ENCODE measurements at regions not wholly inside any gene's neighbourhood (a gene's known extent, or its start where the extent isn't known, plus 50 kb on each side); places are given as distances from the start of the nearest gene placed in this dataset.

GRCh38 chr13:109699628-109700071, 86.7 kb downstream of the IRS2 start:
- WGBS (ENCODE audit: extremely low coverage, insufficient read length, low lambda C conversion rate) = no CpG with 5 or more reads among the region's 13 CpGs
- H4K8ac ChIP-seq (replicated peaks; ENCODE audit: insufficient read length, low read depth, low read length) = no peak overlapping the region

More at GRCh38 chr13:109699628-109700071, 86.7 kb downstream of the IRS2 start:
- Histone ChIP-seq H3K79me2 (ENCODE audit: insufficient read depth, low read length) (no peaks in the 10 kb centered on the region), H2BK120ac (ENCODE audit: low read depth, low read length, poor library complexity, severe bottlenecking) (no peak overlapping the region), H4K91ac (ENCODE audit: insufficient read length, low read depth, low read length) (no peak overlapping the region), H2BK15ac (ENCODE audit: low read depth, low read length) (no peak overlapping the region), H3K18ac (ENCODE audit: insufficient read length, low read depth, low read length) (no peak overlapping the region), H3K4ac (ENCODE audit: low read depth, low read length) (no peak overlapping the region), H4K20me1 (ENCODE audit: control insufficient read depth, insufficient read depth, insufficient read length) (no peaks in the 10 kb centered on the region), H3K27ac (ENCODE audit: insufficient read length, low read depth, low read length) (no peak overlapping the region), H4K5ac (ENCODE audit: insufficient read length, low read depth, low read length) (no peak overlapping the region), H3K4me1 (ENCODE audit: insufficient read depth, low read length) (no peaks in the 10 kb centered on the region; the same call in 1 of the 2 replicates), H3K23me2 (ENCODE audit: insufficient read length, low read depth, low read length, poor library complexity, severe bottlenecking) (no peaks in the 10 kb centered on the region), H3K27me3 (ENCODE audit: insufficient read depth, low read length) (no peaks in the 10 kb centered on the region), H2BK5ac (ENCODE audit: insufficient read length, low read length) (no peak overlapping the region), H3K14ac (ENCODE audit: insufficient read depth, low read length) (no peak overlapping the region), H3K79me1 (ENCODE audit: insufficient read depth, low read depth, low read length, poor library complexity, severe bottlenecking) (no peaks in the 10 kb centered on the region), H3K4me2 (ENCODE audit: insufficient read depth, insufficient read length, low read length) (no peak overlapping the region), H3T11ph (ENCODE audit: low read length) (no peak overlapping the region), H3K9ac (ENCODE audit: extremely low read depth, insufficient read length, low read length) (no peak overlapping the region), H2BK12ac (ENCODE audit: insufficient read length, low read depth, low read length) (no peak overlapping the region), H2AFZ (ENCODE audit: low read length) (peak overlapping the region; percentile 87), H3K56ac (ENCODE audit: insufficient read length, low read depth, low read length) (no peak overlapping the region), H3K23ac (ENCODE audit: insufficient read length, low read depth, low read length) (no peak overlapping the region), H2AK5ac (ENCODE audit: insufficient read length, low read length) (no peak overlapping the region), H2BK20ac (ENCODE audit: low read depth, low read length, poor library complexity, severe bottlenecking) (no peak overlapping the region), H3K9me3 (ENCODE audit: control insufficient read depth, low read depth, low read length) (no peaks in the 10 kb centered on the region)
- peaks cover 6 to 9% of the 10 kb centered on the region in 2 experiments; a peak in 4 of 5 replicates for H3K9me3 Mint-ChIP-seq
- peak; percentile 58 for DNase-seq
- H3K36me3 Mint-ChIP-seq (ENCODE audit: insufficient read depth in 1 of 3, low read depth in 3 of 3) = peaks cover 0 to 4% (median 3%) of the 10 kb centered on the region in 3 experiments; a peak in 3 of 7 replicates
- H3K27ac Mint-ChIP-seq = no peak overlapping the region
- TF ChIP-seq, protein P1, sequence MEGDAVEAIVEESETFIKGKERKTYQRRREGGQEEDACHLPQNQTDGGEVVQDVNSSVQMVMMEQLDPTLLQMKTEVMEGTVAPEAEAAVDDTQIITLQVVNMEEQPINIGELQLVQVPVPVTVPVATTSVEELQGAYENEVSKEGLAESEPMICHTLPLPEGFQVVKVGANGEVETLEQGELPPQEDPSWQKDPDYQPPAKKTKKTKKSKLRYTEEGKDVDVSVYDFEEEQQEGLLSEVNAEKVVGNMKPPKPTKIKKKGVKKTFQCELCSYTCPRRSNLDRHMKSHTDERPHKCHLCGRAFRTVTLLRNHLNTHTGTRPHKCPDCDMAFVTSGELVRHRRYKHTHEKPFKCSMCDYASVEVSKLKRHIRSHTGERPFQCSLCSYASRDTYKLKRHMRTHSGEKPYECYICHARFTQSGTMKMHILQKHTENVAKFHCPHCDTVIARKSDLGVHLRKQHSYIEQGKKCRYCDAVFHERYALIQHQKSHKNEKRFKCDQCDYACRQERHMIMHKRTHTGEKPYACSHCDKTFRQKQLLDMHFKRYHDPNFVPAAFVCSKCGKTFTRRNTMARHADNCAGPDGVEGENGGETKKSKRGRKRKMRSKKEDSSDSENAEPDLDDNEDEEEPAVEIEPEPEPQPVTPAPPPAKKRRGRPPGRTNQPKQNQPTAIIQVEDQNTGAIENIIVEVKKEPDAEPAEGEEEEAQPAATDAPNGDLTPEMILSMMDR (conservative IDR thresholded peaks at IDR 0.05) = peak; percentile 67
- H3K4me3 Mint-ChIP-seq = no peak overlapping the region
- H3K27me3 Mint-ChIP-seq (ENCODE audit: low read depth) = peaks cover 3% of the 10 kb centered on the region
- no peaks in the 10 kb centered on the region for H3K4me1 Mint-ChIP-seq

Measured in H9 (cell line).